ENCODE measurements at regions not wholly inside any gene's neighbourhood (a gene's known extent, or its start where the extent isn't known, plus 50 kb on each side); places are given as distances from the start of the nearest gene placed in this dataset.
A peak's percentile ranks its signal among the peaks of the same experiment; 100 is the strongest.

GRCh38 chr17:51455931-51456330, 195.6 kb downstream of the UTP18 start:
- POLR2A ChIA-PET (ENCODE audit: unreplicated experiment) = no interaction called here
- no peaks in the 10 kb centered on the region for H3F3A ChIP-seq (ENCODE audit: low read length, unreplicated experiment)
- no peaks in the 10 kb centered on the region for H3K79me2 ChIP-seq (ENCODE audit: low read length)

GRCh38 chr17:51456942-51457341, 196.6 kb downstream of the UTP18 start:
- H3K4me3 ChIP-seq (ENCODE audit: low read length) = no peak overlapping the region
- ChIA-PET POLR2A (ENCODE audit: unreplicated experiment) (no interaction called here), CTCF (no interaction called here)
- H3K79me2 ChIP-seq (ENCODE audit: low read length) = no peaks in the 10 kb centered on the region
- peak; percentile 25 for DNase-seq
- no peaks in the 10 kb centered on the region for H4K20me1 ChIP-seq (ENCODE audit: low read length)
- no TSS peak for BruUV-seq (replicated peaks)
- H3F3A ChIP-seq (ENCODE audit: low read length, unreplicated experiment) = no peaks in the 10 kb centered on the region
- no peaks in the 10 kb centered on the region for H3K36me3 ChIP-seq (ENCODE audit: low read depth, low read length)
- H3K9me2 ChIP-seq (replicated peaks; ENCODE audit: low read length) = no peaks in the 10 kb centered on the region
- no peak overlapping the region for H3K4me2 ChIP-seq (ENCODE audit: low read length)
- intact Hi-C loops (cut with micrococcal nuclease) = no loop called here
- no peak overlapping the region for H3K27ac ChIP-seq (ENCODE audit: low read length)
- no peak overlapping the region for H3K9ac ChIP-seq (ENCODE audit: low read length)
- no peak overlapping the region for H2AFZ ChIP-seq (ENCODE audit: low read length)
- 0 out of 2 replicates have a peak, but pooled peaks cover 11% of the 10 kb centered on the region for H3K27me3 ChIP-seq (ENCODE audit: low read length)
- no peak for TF ChIP-seq EZH2 (IDR thresholded peaks at IDR 0.05; ENCODE audit: low read length, unreplicated experiment)
- TF ChIP-seq EZH2phosphoT487 (IDR thresholded peaks at IDR 0.05; ENCODE audit: borderline replicate concordance, low read length) = no peak
- H3K4me1 ChIP-seq (ENCODE audit: insufficient read depth, low read length) = no peaks in the 10 kb centered on the region
- ATAC-seq = no peak
- H3K9me3 ChIP-seq (ENCODE audit: low read length) = no peaks in the 10 kb centered on the region

More at GRCh38 chr17:51455931-51456330, 195.6 kb downstream of the UTP18 start:
- no peaks in the 10 kb centered on the region for H4K20me1 ChIP-seq (ENCODE audit: low read length)
- no peak overlapping the region for H2AFZ ChIP-seq (ENCODE audit: low read length)
- no TSS peak for BruUV-seq (replicated peaks)
- no peaks in the 10 kb centered on the region for H3K9me3 ChIP-seq (ENCODE audit: low read length)
- H3K9me2 ChIP-seq (replicated peaks; ENCODE audit: low read length) = no peaks in the 10 kb centered on the region
- no peak overlapping the region for H3K27ac ChIP-seq (ENCODE audit: low read length)
- H3K27me3 ChIP-seq (ENCODE audit: low read length) = 0 out of 2 replicates have a peak, but pooled peaks cover 11% of the 10 kb centered on the region
- no peak overlapping the region for H3K4me2 ChIP-seq (ENCODE audit: low read length)
- H3K9ac ChIP-seq (ENCODE audit: low read length) = no peak overlapping the region
- H3K4me1 ChIP-seq (ENCODE audit: insufficient read depth, low read length) = no peaks in the 10 kb centered on the region
- H3K36me3 ChIP-seq (ENCODE audit: low read depth, low read length) = no peaks in the 10 kb centered on the region
- ATAC-seq (no peak), DNase-seq (no peak)
- intact Hi-C loops (cut with micrococcal nuclease) = no loop called here
- no peak for TF ChIP-seq EZH2 (IDR thresholded peaks at IDR 0.05; ENCODE audit: low read length, unreplicated experiment)
- TF ChIP-seq, protein P1, sequence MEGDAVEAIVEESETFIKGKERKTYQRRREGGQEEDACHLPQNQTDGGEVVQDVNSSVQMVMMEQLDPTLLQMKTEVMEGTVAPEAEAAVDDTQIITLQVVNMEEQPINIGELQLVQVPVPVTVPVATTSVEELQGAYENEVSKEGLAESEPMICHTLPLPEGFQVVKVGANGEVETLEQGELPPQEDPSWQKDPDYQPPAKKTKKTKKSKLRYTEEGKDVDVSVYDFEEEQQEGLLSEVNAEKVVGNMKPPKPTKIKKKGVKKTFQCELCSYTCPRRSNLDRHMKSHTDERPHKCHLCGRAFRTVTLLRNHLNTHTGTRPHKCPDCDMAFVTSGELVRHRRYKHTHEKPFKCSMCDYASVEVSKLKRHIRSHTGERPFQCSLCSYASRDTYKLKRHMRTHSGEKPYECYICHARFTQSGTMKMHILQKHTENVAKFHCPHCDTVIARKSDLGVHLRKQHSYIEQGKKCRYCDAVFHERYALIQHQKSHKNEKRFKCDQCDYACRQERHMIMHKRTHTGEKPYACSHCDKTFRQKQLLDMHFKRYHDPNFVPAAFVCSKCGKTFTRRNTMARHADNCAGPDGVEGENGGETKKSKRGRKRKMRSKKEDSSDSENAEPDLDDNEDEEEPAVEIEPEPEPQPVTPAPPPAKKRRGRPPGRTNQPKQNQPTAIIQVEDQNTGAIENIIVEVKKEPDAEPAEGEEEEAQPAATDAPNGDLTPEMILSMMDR (conservative IDR thresholded peaks at IDR 0.05; ENCODE audit: low read depth, low read length) = no peak
- TF ChIP-seq EZH2phosphoT487 (IDR thresholded peaks at IDR 0.05; ENCODE audit: borderline replicate concordance, low read length) = no peak
- CTCF ChIA-PET = no interaction called here
- no peak overlapping the region for H3K4me3 ChIP-seq (ENCODE audit: low read length)

GRCh38 chr17:51461578-51462004, 201.2 kb downstream of the UTP18 start:
- H3K4me2 ChIP-seq (ENCODE audit: low read length) = no peak overlapping the region
- ATAC-seq (peak; percentile 85), DNase-seq (peak; percentile 82)
- no peaks in the 10 kb centered on the region for H3K9me2 ChIP-seq (replicated peaks; ENCODE audit: low read length)
- H3F3A ChIP-seq (ENCODE audit: low read length, unreplicated experiment) = no peaks in the 10 kb centered on the region
- H3K4me1 ChIP-seq (ENCODE audit: insufficient read depth, low read length) = no peaks in the 10 kb centered on the region
- H3K36me3 ChIP-seq (ENCODE audit: low read depth, low read length) = no peaks in the 10 kb centered on the region
- no peak overlapping the region for H2AFZ ChIP-seq (ENCODE audit: low read length)
- no peaks in the 10 kb centered on the region for H3K79me2 ChIP-seq (ENCODE audit: low read length)
- no peaks in the 10 kb centered on the region for H3K9me3 ChIP-seq (ENCODE audit: low read length)
- TF ChIP-seq, protein P1 (conservative IDR thresholded peaks at IDR 0.05; ENCODE audit: low read depth, low read length) = peak; percentile 96
- TF ChIP-seq EZH2phosphoT487 (IDR thresholded peaks at IDR 0.05; ENCODE audit: borderline replicate concordance, low read length) = no peak
- H4K20me1 ChIP-seq (ENCODE audit: low read length) = no peaks in the 10 kb centered on the region
- no peak overlapping the region for H3K9ac ChIP-seq (ENCODE audit: low read length)
- peaks cover 46% of the 10 kb centered on the region; the same call in 1 of the 2 replicates for H3K27me3 ChIP-seq (ENCODE audit: low read length)
- BruUV-seq (replicated peaks) = no TSS peak
- intact Hi-C loops (cut with micrococcal nuclease) = no loop called here
- no peak overlapping the region for H3K27ac ChIP-seq (ENCODE audit: low read length)
- ChIA-PET POLR2A (ENCODE audit: unreplicated experiment) (no interaction called here), CTCF (interaction anchor here (0.6 to 0.8 kb wide), 3 partner anchors 11 to 74 kb away, joined by 3 to 4 read pairs (median 3); no protein-coding TSS in a partner anchor)
- H3K4me3 ChIP-seq (ENCODE audit: low read length) = no peak overlapping the region
